Epithelial cell of esophagus (primary cell): ENCODE measurements at regions not wholly inside any gene's neighbourhood (a gene's known extent, or its start where the extent isn't known, plus 50 kb on each side); places are given as distances from the start of the nearest gene placed in this dataset.
"Not testable (repeated sequence)": the region's sequence is repeated elsewhere in the genome, so short reads cannot be mapped to it uniquely, and the experiment has no call there.

Experiments used
- DNase-seq: peaks from one replicate; pipeline ENCODE4 v3.0.0; 2010; ENCODE audit warnings: low read depth
- H3K4me3 ChIP-seq: 2 replicates; pipeline ENCODE4 v1.5.1; 2011; ENCODE audit warnings: mild to moderate bottlenecking, low read length, control low read depth
- TF ChIP-seq, protein P1 (sequence below): IDR thresholded peaks from 2 replicates; pipeline ENCODE4 v1.5.1; 2011; ENCODE audit warnings: low read depth, mild to moderate bottlenecking, low read length, control low read depth, inconsistent platforms; ENCODE audit not compliant: insufficient read depth; ENCODE audit errors: missing control alignments

DNA sequence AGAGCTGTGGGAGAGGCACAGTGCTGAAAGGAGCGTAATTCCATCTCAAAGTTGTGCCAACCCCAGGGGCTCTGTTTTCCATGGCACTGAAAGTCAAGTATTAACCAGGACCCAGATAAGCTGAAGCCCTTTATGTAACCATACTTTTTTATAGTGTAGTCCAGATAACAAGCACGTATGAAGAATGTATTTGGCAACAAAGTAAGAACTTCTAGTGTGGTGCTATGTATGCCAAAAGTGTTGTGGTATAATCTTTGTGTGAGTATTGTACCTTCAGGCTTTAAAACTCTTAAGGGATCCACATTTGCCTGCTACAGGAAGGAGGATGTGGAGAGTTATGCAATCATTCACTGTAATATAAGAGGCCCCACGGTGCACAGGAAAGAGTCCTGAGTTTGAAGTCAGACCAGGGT, 129.4 kb downstream of the IBTK start:
- TF ChIP-seq, protein P1, sequence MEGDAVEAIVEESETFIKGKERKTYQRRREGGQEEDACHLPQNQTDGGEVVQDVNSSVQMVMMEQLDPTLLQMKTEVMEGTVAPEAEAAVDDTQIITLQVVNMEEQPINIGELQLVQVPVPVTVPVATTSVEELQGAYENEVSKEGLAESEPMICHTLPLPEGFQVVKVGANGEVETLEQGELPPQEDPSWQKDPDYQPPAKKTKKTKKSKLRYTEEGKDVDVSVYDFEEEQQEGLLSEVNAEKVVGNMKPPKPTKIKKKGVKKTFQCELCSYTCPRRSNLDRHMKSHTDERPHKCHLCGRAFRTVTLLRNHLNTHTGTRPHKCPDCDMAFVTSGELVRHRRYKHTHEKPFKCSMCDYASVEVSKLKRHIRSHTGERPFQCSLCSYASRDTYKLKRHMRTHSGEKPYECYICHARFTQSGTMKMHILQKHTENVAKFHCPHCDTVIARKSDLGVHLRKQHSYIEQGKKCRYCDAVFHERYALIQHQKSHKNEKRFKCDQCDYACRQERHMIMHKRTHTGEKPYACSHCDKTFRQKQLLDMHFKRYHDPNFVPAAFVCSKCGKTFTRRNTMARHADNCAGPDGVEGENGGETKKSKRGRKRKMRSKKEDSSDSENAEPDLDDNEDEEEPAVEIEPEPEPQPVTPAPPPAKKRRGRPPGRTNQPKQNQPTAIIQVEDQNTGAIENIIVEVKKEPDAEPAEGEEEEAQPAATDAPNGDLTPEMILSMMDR = no peak
- H3K4me3 ChIP-seq = no peak overlapping the region
- DNase-seq = peak; percentile 17

DNA sequence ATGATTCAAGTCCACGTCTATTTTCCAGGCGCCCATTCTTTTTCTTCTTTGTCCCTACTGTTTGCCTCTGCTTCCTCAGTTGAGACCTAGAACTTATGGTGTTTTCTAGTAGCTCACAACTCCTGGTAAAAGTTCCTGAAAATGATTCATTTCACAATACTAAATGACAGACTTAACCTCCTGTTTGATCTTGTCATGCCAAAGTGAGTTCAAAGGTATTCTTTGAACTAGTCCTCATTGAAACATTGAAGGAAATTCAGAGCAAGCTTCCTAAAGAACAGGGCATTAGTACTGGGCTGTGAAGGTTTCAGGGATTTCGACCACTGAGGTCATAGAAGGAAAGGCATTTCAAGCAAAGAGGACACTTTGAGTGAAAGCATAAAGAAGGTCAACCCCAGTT, 132.8 kb downstream of the IBTK start:
- DNase-seq = no peak
- H3K4me3 ChIP-seq = no peak overlapping the region

DNA sequence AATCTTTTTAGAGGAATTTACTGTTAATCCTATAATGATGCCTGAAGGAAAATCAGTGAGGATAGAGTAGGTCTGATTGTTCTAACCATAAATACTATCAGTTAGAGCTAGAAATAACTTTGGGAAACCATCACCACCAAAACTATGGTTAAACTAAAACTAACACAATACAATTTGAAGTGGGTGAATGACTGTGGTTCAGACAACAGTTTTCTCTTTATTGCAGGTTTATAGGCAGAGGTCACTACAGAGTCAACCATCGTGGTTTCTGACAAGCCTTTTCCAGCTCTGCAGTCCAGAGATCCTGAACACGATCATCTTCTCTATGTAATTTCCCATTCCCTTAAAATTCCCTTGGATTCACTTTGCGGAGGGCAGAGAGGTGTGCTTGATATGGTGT, 134.3 kb downstream of the IBTK start:
- TF ChIP-seq, protein P1 = no peak
- no peak overlapping the region for H3K4me3 ChIP-seq
- DNase-seq = no peak

More for the DNA sequence above, 132.8 kb downstream of the IBTK start:
- TF ChIP-seq, protein P1 = no peak

DNA sequence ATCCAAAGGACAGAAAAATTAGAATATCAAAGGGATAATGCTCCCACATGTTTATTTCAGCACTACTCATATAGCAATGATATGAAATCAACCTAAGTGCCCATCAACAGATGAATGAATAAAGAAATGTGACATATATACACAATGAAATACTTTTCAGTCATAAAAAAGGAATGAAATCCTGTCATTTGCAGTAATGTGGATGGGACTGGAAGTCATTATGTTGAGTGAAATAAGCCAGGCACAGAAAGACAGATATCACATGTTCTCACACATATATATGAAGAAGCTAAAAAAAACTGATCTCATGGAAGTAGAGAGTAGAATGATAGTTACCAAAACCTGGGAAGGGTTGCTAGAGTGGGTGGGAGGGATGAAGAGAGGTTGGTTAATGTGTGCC, 135.7 kb downstream of the IBTK start:
- no peak overlapping the region for H3K4me3 ChIP-seq
- TF ChIP-seq, protein P1 = no peak

DNA sequence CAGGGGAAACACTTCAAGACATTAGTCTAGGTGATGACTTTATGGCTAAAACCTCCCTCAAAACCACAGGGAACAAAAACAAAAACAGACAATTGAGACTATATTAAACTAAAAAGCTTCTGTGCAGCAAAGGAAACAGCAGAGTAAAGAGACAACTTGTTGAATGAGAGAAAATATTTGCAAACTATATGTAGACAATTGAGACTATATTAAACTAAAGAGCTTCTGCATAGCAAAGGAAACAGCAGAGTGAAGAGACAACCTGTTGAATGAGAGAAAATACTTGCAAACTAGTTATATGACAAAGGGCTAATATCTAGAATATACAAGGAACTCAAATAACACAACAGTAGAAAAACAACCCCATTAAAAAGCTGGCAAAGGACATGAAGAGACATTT, 136.4 kb downstream of the IBTK start:
- no peak overlapping the region for H3K4me3 ChIP-seq
- TF ChIP-seq, protein P1 = no peak
- DNase-seq = no peak

More for the DNA sequence above, 135.7 kb downstream of the IBTK start:
- DNase-seq = no peak

DNA sequence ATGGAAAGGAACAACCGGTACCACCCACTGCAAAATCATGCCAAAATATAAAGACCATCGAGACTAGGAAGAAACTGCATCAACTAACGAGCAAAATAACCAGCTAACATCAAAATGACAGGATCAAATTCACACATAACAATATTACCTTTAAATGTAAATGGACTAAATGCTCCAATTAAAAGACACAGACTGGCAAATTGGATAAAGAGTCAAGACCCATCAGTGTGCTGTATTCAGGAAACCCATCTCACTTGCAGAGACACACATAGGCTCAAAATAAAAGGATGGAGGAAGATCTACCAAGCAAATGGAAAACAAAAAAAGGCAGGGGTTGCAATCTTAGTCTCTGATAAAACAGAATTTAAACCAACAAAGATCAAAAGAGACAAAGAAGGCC, 144.4 kb downstream of the IBTK start:
- H3K4me3 ChIP-seq, DNase-seq: not testable (repeated sequence)

DNA sequence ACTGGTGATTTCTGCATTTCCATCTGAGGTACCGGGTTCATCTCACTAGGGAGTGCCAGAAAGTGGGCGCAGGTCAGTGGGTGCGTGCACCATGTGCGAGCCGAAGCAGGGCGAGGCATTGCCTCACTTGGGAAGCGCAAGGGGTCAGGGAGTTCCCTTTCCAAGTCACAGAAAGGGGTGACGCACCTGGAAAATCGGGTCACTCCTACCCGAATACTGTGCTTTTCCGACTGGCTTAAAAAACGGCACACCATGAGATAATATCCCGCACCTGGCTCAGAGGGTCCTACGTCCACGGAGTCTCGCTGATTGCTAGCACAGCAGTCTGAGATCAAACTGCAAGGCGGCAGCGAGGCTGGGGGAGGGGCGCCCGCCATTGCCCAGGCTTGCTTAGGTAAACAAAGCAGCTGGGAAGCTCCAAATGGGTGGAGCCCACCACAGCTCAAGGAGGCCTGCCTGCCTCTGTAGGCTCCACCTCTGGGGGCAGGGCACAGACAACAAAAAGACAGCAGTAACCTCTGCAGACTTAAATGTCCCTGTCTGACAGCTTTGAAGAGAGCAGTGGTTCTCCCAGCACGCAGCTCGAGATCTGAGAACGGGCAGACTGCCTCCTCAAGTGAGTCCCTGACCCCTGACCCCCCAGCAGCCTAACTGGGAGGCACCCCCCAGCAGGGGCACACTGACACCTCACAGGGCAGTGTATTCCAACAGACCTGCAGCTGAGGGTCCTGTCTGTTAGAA, 146.0 kb downstream of the IBTK start:
- not testable (repeated sequence) for DNase-seq, H3K4me3 ChIP-seq

DNA sequence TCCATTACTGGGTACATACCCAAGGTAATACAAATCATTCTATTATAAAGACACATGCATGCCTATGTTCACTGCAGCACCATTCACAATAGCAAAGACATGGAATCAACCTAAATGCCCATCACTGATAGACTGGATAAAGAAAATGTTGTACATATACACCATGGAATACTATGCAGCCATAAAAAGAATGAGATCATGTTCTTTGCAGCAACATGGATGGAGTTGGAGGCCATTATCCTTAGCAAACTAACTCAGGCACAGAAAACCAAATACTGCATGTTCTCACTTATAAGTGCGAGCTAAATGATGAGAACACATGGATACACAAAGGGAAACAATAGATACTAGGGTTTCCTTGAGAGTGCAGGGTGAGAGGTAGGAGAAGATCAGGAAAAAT, 146.8 kb downstream of the IBTK start:
- DNase-seq, H3K4me3 ChIP-seq: not testable (repeated sequence)
